Islet of Langerhans (tissue), 1 donor: ENCODE measurements at regions not wholly inside any gene's neighbourhood (a gene's known extent, or its start where the extent isn't known, plus 50 kb on each side); places are given as distances from the start of the nearest gene placed in this dataset.

Source experiments
- FAIRE-seq: peaks from one replicate; lab custom pipeline; 2011; peaks lifted over from hg19 to GRCh38; lab: Jason Lieb, UNC

DNA sequence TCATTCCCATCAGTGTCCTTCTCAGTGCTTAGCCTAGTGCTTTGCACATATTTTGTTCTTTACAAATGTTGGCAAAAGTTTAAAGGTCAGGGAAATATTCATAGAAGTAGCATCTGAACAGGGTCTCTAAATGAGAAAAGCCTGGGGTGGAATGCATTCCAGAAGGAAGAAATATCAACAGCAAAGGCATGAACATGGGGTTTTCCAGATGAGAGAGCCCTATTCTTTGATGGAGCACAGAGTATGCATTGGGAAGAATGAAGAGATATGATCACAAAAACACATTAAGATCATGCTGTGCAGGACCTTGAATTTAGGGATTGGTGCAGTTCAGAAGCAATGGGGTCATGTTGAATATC is 140.2 kb downstream of the SNX19 start:
- FAIRE-seq: no peak

DNA sequence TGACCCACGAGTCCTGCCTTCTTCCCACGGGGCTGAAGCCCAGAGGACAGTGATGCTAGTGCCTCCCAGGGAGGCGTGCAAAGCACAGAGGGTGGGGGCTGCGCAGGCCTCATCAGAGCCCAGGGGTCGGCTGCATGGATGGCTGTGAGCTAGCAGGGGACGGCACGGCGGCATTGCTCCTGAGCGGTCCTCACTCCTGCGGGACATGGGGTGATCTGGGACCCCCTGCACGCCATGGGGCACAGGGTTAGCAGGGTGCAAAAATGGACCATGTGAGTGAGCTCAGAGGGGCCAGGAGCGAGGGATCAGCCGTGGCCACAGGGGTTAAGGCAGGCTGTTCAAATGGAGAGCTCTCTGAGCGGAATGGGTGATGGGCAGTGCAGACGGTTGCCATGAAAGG is 138.3 kb downstream of the SNX19 start:
- FAIRE-seq: no peak

DNA sequence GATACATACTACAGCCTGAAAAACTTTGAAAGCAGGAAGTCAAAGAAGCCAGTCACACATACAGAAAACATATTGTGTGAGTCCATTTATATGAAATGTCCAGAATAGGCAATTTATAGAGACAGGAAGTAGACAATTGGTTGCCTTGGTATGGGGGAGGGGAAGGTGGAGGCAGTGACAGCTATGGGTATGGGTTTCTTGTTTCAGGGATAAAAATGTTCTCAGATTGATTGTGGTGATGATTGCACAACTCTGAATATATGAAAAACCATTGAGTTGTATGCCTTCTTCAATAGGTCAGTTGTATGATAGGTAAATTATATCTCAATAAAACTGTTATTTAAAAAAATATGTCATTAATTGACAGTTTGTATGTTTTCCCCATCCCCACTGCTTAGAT is 137.6 kb downstream of the SNX19 start:
- FAIRE-seq: no peak

DNA sequence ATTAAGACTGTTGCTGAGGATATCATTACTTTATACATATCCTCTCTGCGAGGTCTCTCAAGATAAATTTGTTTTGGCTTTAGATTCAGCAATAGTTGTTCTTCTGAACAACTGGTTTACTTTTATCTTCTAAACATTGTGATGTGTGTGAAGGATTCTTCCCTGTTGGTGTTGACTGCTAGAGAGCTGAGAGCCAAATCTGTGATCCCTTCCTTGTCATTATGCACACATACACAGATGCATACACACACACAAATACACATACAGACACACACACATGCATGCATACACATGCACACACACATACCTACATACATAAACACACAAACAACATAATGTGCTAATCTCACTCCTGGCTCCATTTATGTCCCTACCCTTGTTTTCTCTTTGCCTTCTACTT is 137.0 kb downstream of the SNX19 start:
- no peak for FAIRE-seq

DNA sequence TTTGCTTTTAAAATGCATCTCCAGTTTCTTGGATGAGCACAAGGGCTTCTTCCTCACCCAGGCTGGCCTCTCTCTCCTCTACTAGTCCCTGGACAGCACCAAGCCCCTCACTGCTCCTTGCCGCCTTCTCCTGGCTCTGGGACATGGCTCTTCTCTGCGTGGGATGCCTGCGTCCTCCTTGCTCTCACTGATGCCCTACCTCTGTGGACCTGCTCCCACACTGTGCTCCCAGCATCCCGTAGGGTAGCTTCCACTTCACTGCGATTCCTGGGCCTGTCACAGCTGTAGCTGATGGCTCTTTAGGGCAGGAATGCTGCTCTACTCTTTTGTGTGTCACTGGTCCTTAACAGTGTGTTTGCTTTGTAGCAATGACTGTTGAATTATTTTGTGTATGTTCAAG is 136.3 kb downstream of the SNX19 start:
- no peak for FAIRE-seq

DNA sequence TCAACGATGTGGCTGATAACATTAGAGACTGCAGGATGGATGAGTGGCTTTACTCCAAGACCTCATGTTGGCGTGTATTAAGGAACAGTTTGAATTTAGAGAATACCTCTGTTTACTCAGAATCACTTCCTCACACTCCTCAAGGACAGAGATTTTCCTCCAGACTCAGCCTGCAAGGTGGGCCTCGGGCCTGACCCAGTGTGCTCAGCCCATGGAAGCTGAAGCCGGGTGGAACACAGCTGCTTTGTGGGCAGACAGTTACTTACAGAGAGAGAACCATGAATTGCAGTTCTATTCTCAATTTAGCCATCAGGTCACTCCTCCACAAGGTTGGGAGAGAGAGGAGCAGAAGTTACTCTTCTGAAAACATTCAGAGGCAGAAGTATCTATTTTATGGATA is 135.8 kb downstream of the SNX19 start:
- no peak for FAIRE-seq

DNA sequence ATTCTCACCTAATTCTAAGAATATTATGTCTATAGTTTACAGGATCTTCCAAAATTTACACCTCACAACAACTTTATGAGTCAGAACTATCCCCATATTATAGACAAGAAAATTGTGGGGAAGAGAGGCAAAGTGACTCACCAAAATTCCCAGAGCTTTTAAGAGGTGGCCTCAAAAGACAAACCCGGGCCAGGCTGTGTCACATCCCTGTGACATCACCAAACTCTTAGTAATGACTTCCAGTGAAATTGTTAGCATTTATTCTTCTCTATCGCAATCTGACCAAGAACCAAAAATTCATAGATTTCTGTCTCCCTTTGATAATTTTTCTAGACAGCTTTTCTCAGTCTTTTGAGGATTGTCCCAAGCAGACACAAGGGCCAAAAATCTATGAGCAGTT is 134.3 kb downstream of the SNX19 start:
- no peak for FAIRE-seq

DNA sequence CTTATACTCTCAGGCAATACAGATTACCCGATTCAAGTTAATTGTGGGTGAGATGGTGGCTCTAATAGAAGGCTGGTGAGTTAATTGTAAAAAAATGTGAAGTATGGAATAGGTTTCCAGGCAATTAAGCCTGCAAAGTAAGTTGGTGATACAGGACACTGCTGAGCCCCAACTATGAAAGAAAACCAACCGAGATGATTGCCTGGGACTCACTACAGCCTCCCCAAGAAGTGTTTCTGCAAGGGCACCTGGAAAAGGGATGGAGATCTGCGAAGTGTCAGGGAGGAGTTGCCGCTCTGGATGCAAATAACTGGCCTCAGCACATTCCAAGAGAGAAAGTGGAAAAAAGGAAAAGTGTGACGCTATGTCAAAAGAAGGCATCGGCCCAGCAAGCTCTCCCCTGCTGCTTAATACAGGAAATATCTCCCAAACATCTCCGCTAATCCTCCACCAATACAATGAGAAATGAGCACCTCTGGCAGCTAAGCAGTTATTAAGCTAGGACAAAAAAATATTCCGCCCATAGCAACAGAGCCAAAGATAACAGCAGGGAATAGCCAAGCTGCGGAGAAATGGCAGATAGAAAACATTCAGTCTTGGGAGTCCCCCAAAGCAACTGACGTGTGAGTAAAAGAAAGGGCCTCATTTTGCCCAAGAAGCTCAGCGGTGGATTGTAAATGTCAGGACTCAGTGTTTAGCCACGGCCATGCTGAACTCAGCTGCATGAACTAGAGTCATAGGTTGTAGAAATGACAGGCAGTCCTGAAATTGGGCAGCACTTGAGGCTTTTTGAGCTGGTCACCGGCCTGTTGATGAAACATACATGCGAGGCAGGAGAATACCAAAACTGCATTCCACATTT is 133.7 kb downstream of the SNX19 start:
- FAIRE-seq: no peak

DNA sequence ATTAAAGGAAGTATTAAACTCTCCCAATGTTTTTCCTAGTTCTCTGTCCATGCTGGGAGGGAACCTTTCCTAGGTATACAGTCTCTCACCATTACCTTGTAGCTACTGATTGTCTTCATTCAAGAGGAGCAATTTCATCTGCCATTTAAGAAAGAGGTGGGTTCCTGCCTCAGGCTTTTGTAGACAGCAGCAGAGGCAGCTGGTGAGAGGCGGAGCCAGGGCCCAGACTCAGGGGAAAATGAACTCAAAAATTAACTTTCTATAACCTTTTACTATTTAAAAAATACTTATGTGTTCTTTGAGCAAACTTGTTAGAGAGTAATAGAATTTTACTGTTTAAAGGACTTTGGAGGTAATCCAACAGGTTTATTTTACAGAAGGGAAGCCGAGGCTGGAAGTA is 133.0 kb downstream of the SNX19 start:
- no peak for FAIRE-seq

DNA sequence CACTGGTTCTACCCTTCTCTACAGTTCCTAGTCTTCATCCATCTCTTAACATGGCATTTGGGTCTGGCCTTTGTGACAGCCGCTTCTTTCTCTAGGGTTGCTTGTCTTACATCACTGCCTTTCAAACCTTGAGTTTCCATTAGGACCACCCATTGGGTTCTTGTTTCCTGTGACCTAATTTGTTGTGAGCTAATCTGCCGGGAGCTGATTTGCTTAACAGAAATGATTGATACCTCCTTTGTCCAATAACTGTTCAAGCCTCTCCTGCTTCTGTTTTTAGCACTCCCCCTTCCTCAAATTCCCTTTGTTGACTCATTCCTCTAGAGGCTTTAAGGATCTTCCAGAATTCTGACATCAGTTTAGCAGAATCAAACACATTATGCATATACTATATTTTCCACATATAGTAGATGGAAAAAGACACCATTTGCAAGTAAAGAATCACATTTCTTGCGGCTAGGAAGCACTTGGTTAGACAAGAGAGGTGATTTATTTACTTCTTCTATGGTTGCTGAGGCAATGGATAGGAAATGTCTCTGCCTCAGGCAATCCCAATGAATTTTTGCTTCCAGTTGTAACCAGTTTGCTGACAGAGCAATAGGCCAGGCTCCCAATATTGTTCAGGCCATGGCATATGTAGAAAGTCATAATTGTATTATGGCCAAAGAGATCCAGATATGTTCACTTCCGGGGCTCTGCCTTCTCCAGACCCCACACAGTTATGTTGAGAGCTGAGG is 130.7 kb downstream of the SNX19 start:
- no peak for FAIRE-seq

DNA sequence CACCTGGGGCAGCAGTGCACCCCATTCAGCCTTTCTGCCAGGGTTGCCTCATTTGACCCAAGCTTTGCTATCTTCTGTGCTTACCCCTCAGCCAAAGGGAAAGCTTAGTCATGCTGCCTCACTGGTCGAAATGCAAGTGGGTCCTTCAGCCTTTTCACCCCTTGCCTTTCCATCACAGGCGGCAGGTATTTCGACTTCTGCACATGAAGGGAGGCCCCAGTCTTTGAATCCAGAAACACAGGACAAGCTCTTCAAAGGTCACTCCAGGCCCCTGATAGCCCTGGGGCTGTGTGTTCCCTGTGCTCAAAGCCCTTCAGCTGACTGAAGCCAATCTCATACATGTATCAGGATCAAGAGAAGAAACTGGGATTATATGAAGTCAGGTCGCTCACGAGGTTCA is 129.7 kb downstream of the SNX19 start:
- no peak for FAIRE-seq

DNA sequence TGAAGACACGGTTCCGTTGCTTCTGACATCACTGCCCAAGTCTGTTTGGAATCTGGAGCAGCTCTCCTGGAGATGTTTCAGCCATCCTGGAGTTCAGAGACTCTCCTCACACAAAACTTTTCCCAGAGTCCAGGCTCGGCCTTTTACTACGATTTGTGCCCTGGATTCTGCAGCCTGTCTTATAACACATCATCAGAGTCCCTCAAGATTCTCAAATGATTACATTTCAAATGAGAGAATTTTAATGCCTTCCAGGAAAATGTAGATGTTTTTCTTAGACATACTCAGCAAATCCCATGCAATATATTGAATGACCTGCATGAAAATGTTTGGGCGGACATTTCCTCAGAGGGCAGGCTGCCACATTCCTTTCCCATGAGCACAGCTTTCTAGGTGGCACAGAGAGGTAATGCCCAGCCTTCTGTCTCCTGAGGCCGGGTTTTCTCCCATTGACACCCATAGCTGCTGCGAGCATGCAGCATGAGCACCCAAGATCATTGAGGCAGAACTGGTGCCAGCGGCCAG is 129.1 kb downstream of the SNX19 start:
- no peak for FAIRE-seq

DNA sequence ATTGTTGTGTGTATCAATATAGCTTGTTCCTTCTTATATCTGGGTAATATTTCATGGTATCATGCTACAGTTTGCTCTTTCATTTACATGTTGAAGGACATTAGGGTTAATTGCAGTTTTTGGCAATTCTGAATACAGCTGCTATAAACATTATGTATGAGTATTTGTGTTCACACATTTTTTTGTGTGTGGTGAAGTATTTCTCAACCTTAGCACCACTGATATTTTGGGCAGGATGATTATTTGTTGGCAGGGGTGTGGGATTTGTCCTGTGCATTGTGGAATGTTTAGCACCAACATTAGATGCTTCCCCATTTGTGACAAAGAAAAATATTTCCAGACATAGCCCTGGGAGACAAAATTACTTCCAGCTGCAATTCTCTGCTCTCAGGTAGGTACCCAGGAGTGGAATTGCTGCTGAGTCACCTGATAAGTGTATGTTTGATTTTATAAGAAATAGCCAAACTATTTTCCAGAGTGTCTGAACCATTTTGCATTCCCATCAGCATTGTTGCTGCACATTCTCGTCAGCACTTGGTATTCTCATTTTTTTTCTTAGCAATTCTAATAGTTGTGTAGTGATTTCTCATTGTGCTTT is 128.2 kb downstream of the SNX19 start:
- no peak for FAIRE-seq

DNA sequence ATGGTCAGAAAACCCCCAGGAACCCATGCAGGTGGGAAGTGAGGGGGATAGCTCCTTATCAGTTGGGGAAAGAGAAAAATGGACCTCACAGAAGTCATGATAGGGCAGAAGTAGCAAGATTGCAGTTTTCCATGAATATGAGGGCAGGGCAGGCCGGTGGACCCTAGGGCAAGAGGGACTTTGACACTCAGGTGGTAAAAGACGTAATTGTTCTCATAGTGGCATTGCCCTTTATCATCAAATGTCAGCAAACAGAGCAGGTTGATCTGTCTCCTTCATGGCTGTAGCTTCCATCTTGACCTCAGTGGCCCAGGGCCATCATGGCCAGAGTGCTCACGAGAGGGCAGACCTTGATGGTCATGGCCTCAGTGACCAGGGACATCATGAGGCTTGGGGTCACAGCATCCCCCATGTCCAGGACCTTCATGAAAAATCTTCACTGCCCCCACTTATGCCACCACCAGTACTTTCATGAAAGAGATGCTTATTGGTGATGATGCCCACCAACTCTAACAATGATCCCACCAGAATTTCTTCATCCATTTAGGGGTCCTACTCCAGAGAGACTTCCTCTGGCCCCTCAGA is 127.1 kb downstream of the SNX19 start:
- FAIRE-seq: no peak

DNA sequence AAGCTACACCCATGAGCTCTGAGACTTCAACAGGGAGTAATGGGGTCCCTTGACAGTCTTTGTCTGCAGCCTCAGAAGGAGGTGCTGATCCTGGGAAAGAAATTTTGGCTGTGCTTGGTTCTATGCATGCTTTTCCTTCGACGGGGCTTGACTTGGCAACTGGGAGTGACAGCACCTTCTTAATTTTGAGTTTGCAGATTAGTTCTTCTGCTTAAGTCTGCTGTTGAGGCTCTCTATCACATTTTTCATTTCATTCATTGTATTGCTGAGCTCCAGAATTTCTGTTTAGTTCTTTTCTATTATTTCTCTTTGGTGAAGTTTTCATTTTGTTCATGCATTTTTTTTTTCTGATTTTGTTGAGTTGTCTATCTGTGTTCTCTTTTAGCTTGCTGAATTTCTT is 125.6 kb downstream of the SNX19 start:
- FAIRE-seq: no peak

DNA sequence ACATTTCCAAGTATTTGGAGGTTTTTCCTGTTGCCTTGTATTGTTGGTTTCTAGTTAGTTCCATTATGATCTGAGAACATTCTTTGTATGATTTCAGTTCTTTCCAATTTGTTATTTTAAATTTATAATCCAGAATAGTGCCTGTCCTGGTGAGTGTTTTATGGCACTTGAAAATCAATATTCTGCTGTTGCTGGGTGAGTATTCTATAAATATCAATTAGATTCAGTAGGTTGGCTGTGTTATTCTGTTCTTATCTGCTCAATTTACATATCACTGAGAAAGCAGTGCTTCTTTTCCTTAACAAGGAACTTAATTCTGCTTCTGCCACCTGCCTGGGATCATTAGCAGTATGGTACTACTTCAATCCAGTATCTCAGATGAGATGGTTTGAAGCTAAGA is 123.5 kb downstream of the SNX19 start:
- FAIRE-seq: no peak

DNA sequence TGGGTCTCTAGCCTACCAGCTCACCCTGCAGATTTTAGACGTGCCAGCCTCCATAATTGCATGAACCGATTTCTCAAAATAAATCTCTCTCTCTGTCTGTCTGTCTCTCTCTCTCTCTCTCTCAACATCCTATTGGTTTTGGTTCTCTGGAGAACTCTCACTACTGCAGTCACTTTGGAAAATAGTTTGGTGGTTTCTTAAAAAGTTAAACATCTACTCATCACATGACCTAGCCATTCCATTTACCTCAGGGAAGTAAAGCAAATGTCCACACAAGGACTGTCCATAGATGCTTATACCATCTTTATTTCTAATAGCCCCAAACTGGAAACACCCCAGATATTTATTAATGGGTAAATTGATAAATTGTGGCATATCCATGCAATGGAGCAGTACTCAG is 119.5 kb downstream of the SNX19 start:
- FAIRE-seq: no peak

DNA sequence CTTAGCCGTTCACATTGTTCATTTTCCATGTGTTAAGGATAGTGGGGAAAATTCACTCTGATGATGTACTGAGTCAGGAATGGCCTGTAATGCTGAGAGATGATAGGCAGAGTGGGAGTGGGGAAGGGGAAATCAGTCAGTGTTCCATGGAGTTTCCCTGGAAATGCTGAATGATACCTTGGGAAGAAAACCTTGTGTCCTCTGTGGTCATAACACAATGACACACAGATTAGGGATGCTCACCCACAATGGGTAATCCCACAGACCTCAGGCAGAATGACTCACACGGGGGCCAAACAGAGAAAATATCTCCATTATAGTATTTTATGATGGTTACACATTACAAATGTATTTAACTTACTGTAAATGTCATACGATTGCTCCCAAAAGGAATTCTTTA is 118.0 kb downstream of the SNX19 start:
- no peak for FAIRE-seq

DNA sequence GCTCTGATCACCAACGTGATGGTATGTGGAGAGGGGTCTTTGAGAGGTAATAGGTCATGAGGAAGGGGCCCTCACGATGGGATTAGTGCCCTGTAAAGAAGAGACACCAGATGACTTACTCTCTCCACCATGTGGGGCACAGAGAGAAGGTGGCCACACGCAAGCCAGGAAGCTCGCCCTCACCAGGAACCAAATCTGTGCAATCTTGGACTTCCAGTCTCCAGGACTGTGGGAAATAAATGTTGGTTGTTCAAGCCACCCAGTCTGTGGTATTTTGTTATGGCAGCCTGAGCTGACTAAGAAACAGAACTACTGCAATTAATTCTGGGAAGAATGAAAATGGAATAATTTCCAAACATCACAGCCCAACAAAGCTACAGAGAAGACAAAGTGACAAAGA is 117.5 kb downstream of the SNX19 start:
- no peak for FAIRE-seq

DNA sequence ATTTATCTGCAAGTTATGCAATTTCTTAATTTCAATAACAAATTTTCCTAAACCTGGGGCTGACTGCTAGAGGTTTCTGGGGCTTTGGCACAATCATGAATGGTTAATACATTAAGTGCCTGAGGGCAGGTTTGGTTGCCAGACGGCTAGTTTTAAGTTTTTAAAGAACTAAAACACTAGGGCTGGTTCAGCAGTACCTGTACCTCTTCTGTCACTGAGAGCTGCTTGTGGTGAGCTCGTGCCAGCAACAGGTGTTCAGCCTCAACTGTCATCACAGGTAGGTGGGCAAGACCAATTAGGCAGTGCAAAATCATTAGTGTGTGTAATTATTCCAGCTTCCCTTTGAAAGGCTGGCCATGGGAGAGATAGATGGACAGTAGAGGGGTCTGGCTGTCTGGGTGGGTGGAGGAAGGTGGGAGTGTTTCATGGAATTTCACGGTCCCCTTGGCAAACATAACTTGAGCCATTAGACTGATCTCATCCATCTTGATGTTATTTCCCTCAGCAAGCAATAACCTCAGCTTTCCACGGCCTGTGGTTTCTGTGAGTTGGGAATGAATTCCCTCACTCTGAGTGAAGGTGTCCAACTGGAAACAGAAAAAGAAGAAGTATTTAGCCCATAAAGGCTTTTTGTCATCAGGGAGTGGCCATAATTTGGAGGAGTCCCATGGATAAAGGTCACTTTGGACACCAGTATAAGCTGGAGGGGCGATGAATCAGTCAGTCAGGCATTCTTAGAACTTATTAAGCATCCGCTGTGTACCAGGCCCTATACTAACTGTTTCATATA is 114.8 kb downstream of the SNX19 start:
- FAIRE-seq: no peak

DNA sequence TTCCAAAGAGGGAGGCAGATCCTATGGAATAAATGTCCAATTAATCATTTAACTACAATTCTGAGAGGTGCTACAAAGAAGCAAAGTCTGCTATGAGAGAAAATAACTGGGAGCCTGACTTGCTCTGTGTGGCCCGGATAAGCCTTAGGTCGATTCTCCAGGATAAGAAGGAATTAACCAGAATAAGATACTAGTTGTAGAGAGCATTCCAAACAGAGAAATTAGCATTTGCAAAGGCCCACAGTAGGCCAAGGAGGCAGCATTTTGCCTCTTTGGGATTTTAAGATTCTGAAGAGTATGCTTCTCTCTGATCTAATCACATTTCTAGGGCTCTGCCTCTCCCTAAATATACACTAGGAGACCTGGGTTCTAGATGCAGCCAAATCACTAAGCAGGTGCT is 113.7 kb downstream of the SNX19 start:
- FAIRE-seq: no peak
